GM12878 (cell line): ENCODE measurements at regions not wholly inside any gene's neighbourhood (a gene's known extent, or its start where the extent isn't known, plus 50 kb on each side); places are given as distances from the start of the nearest gene placed in this dataset.
A peak's percentile ranks its signal among the peaks of the same experiment; 100 is the strongest.

Source experiments
- ATAC-seq: fragments of 200-7000 bp; cut with Tn5 transposase; 3 replicates; pipeline ENCODE4 v1.9.1; 2020; ENCODE audit warnings: mild to moderate bottlenecking, moderate library complexity
- BruUV-seq: library from RNA; stranded (reverse); fragments of 400-500 nt; replicated peaks from 2 replicates; lab custom pipeline; 2021; lab: Mats Ljungman, UMichigan
- CTCF ChIA-PET: fragments of 300-600 bp; sonication (Branson Sonifier 250); formaldehyde crosslinking; extraction: SDS; loops from one replicate; lab custom pipeline; 2021; ENCODE audit warnings: inconsistent platforms; lab: Yijun Ruan, JAX
- POLR2A ChIA-PET: fragments of 350-600 bp; formaldehyde crosslinking; extraction: SDS; loops from one replicate; lab custom pipeline; 2021; ENCODE audit warnings: inconsistent platforms; lab: Charles Lee
- RAD21 ChIA-PET: fragments of 300-600 bp; sonication (Branson Sonifier 250); formaldehyde crosslinking; loops from one replicate; lab custom pipeline; 2023; ENCODE audit warnings: antibody characterized with exemption; ENCODE audit not compliant: unreplicated experiment; lab: Charles Lee
- SMC1A ChIA-PET: fragments of 300-600 bp; sonication (Branson Sonifier 250); formaldehyde crosslinking; loops from one replicate; lab custom pipeline; 2023; ENCODE audit not compliant: unreplicated experiment, uncharacterized antibody; lab: Charles Lee
- DNase-seq: peaks from one replicate; pipeline ENCODE4 v3.0.0-alpha.2; 2011; ENCODE audit warnings: low read depth, low spot score
- FAIRE-seq: peaks from 3 replicates; lab custom pipeline; 2011; peaks lifted over from hg19 to GRCh38; lab: Jason Lieb, UNC
- H2AFZ ChIP-seq: 2 replicates; pipeline ENCODE4 v1.6.0; 2011; ENCODE audit warnings: low read depth, low read length, control low read depth; ENCODE audit not compliant: control insufficient read depth
- H3K27ac ChIP-seq: 2 replicates; pipeline ENCODE4 v1.5.1; 2011; ENCODE audit warnings: control low read depth; ENCODE audit not compliant: control insufficient read depth, insufficient read depth
- H3K27me3 ChIP-seq, 2 experiments: replicated peaks in 1 of 2; 2 replicates each; pipeline versions ENCODE4 v1.6.0 to v1.6.1; 2011; ENCODE audit warnings: low read length in 1 of 2; ENCODE audit not compliant: control insufficient read depth in 2 of 2, insufficient read depth in 2 of 2
- H3K36me3 ChIP-seq, 2 experiments: 2 replicates each; pipeline ENCODE4 v1.5.1; 2011; ENCODE audit warnings: low read length in 1 of 2; ENCODE audit not compliant: control insufficient read depth in 2 of 2, insufficient read depth in 2 of 2
- H3K4me1 ChIP-seq: 2 replicates; pipeline ENCODE4 v1.6.1; 2011; ENCODE audit warnings: mild to moderate bottlenecking, low read length, moderate library complexity, mixed read lengths; ENCODE audit not compliant: control insufficient read depth, insufficient read depth
- H3K4me2 ChIP-seq: 2 replicates; pipeline ENCODE4 v1.6.0; 2011; ENCODE audit warnings: control low read depth; ENCODE audit not compliant: control insufficient read depth, insufficient read depth
- H3K4me3 ChIP-seq: fragments of 200-600 bp; sonication (generic); 2 replicates; pipeline ENCODE4 v1.5.1; 2016
- H3K79me2 ChIP-seq: 2 replicates; pipeline ENCODE4 v1.6.0; 2011; ENCODE audit warnings: low read length; ENCODE audit not compliant: control insufficient read depth, insufficient read depth
- H3K9ac ChIP-seq: 2 replicates; pipeline ENCODE4 v1.8.0; 2011; ENCODE audit warnings: low read length, control low read depth, mixed read lengths; ENCODE audit not compliant: control insufficient read depth, insufficient read depth
- H3K9me3 ChIP-seq: replicated peaks from 3 replicates; pipeline ENCODE4 v1.5.1; 2011; ENCODE audit warnings: mild to moderate bottlenecking, low read length; ENCODE audit not compliant: control insufficient read depth, insufficient read depth
- H4K20me1 ChIP-seq: 2 replicates; pipeline ENCODE4 v1.6.0; 2011; ENCODE audit not compliant: control insufficient read depth, insufficient read depth
- CTCF ChIP-seq, 3 experiments: IDR thresholded peaks in 2 of 3; conservative IDR thresholded peaks in 1 of 3; 2 replicates each; pipeline ENCODE4 v1.5.1; 2011; ENCODE audit warnings: low read depth in 3 of 3, low read length in 3 of 3, mild to moderate bottlenecking in 3 of 3, control low read depth in 2 of 3, moderate library complexity in 2 of 3, inconsistent platforms in 1 of 3, mixed read lengths in 1 of 3; ENCODE audit not compliant: control insufficient read depth in 2 of 3, insufficient read depth in 1 of 3; ENCODE audit errors: extremely low read depth in 1 of 3
- IKZF2 ChIP-seq, 2 experiments: fragments of 450-650 bp; IDR thresholded peaks; 2 replicates each; pipeline ENCODE4 v1.6.1; 2017; ENCODE audit warnings: mild to moderate bottlenecking in 2 of 2, moderate library complexity in 2 of 2
- RAD21 ChIP-seq: IDR thresholded peaks from 2 replicates; pipeline ENCODE4 v1.6.1; 2011; ENCODE audit warnings: mild to moderate bottlenecking, low read depth, low read length, moderate library complexity; ENCODE audit not compliant: insufficient read depth
- SMC3 ChIP-seq: IDR thresholded peaks from 2 replicates; pipeline ENCODE4 v1.6.1; 2011; ENCODE audit warnings: low read length, improper control_type of control experiment, borderline replicate concordance
- WGBS: methylation state at CpG from one replicate; pipeline ENCODE4 v1.1.6; 2016; ENCODE audit warnings: low lambda C conversion rate; ENCODE audit not compliant: insufficient replicate concordance, insufficient coverage; ENCODE audit errors: missing lambda C conversion rate; 5-methylcytosine and 5-hydroxymethylcytosine counted together
- in situ Hi-C: fragments of 300-500 bp; cut with MboI; formaldehyde crosslinking; loops from 9 replicates; pipeline ENCODE4 v1.14.3; 2018; ENCODE audit warnings: mixed read lengths
- intact Hi-C: fragments of 100-400 bp; cut with micrococcal nuclease; formaldehyde crosslinking; loops from one replicate; pipeline ENCODE4 v1.14.2; 2022; ENCODE audit not compliant: unreplicated experiment

- in situ Hi-C loops (no loop called here), intact Hi-C loops (no loop called here)
- Histone ChIP-seq H3K9ac (no peak overlapping the region), H3K4me2 (no peak overlapping the region), H3K79me2 (no peaks in the 10 kb centered on the region; the same call in none of the 2 replicates), H2AFZ (no peak overlapping the region), H3K27ac (no peak overlapping the region), H3K36me3 (no peaks in the 10 kb centered on the region; a peak in 3 of 4 replicates), H3K4me3 (no peak overlapping the region), H4K20me1 (no peaks in the 10 kb centered on the region), H3K27me3 (no peaks in the 10 kb centered on the region), H3K9me3 (no peaks in the 10 kb centered on the region), H3K4me1 (no peaks in the 10 kb centered on the region; the same call in 1 of the 2 replicates)
- ChIA-PET CTCF (interaction anchor here (0.6 to 8.3 kb wide), 15 partner anchors 9 to 352 kb away, joined by 3 to 39 read pairs (median 3); no protein-coding TSS in a partner anchor), RAD21 (interaction anchor here (0.8 to 1.3 kb wide), 4 partner anchors 24 to 231 kb away, joined by 3 to 6 read pairs (median 3); no protein-coding TSS in a partner anchor), POLR2A (interaction anchor here (1.5 kb wide), 1 partner anchor 38 kb away, joined by 5 read pairs; no protein-coding TSS in a partner anchor), SMC1A (interaction anchor here (0.8 to 2.3 kb wide), 8 partner anchors 33 to 383 kb away, joined by 3 to 15 read pairs (median 3); no protein-coding TSS in a partner anchor)
- DNase-seq (no peak), FAIRE-seq (no peak), ATAC-seq (no peak)
- WGBS: 43% methylated on average over 10 of the region's 10 CpGs
- no TSS peak for BruUV-seq
- TF ChIP-seq CTCF (IDR thresholded peaks at IDR 0.05 in 2 of 3, conservative IDR thresholded peaks at IDR 0.05 in 1 of 3; ENCODE audit: control insufficient read depth in 2 of 3, extremely low read depth in 1 of 3, insufficient read depth in 1 of 3, low read depth in 3 of 3, low read length in 3 of 3) (peak in 2 of 3 experiments; percentile 13 to 34; a peak in 2 of 6 replicates), IKZF2 (IDR thresholded peaks at IDR 0.05) (no peak), RAD21 (peak; percentile 19; the same call in 1 of the 2 replicates), SMC3 (peak; percentile 35)
These were observed 255.7 kb upstream of the MKLN1 start for GRCh38 chr7:131071786-131072504.
